ENCODE measurements at regions not wholly inside any gene's neighbourhood (a gene's known extent, or its start where the extent isn't known, plus 50 kb on each side); places are given as distances from the start of the nearest gene placed in this dataset.

GRCh38 chr1:80450711-80451110 lies 1350.0 kb upstream of the ADGRL2 start:
- intact Hi-C loops (cut with micrococcal nuclease; ENCODE audit: unreplicated experiment) = no loop called here
- Mint-ChIP-seq H3K27me3 (ENCODE audit: unreplicated experiment) (no peaks in the 10 kb centered on the region), H3K4me1 (ENCODE audit: low read depth, unreplicated experiment) (peaks cover 1% of the 10 kb centered on the region), H3K9me3 (ENCODE audit: low read depth, unreplicated experiment) (peaks cover 4% of the 10 kb centered on the region), H3K4me3 (ENCODE audit: low read depth, unreplicated experiment) (no peak overlapping the region), H3K27ac (ENCODE audit: unreplicated experiment) (no peak overlapping the region), H3K36me3 (ENCODE audit: insufficient read depth, unreplicated experiment) (no peaks in the 10 kb centered on the region)
- TF ChIP-seq CTCF (IDR thresholded peaks at IDR 0.05; ENCODE audit: unreplicated experiment) = no peak
- DNase-seq = no peak
- BruUV-seq (replicated peaks) = no TSS peak
- CTCF ChIA-PET = no interaction called here

GRCh38 chr1:80448081-80448480 lies 1352.7 kb upstream of the ADGRL2 start:
- CTCF ChIA-PET = no interaction called here

GRCh38 chr1:80447526-80447925 lies 1353.2 kb upstream of the ADGRL2 start:
- H3K27me3 Mint-ChIP-seq (ENCODE audit: unreplicated experiment) = no peaks in the 10 kb centered on the region
- no TSS peak for BruUV-seq (replicated peaks)

More at GRCh38 chr1:80448081-80448480, 1352.7 kb upstream of the ADGRL2 start:
- Mint-ChIP-seq H3K27me3 (ENCODE audit: unreplicated experiment) (no peaks in the 10 kb centered on the region), H3K9me3 (ENCODE audit: low read depth, unreplicated experiment) (peaks cover 4% of the 10 kb centered on the region), H3K4me3 (ENCODE audit: low read depth, unreplicated experiment) (no peak overlapping the region), H3K4me1 (ENCODE audit: low read depth, unreplicated experiment) (peaks cover 16% of the 10 kb centered on the region), H3K27ac (ENCODE audit: unreplicated experiment) (no peak overlapping the region), H3K36me3 (ENCODE audit: insufficient read depth, unreplicated experiment) (no peaks in the 10 kb centered on the region)
- BruUV-seq (replicated peaks) = no TSS peak
- intact Hi-C loops (cut with micrococcal nuclease; ENCODE audit: unreplicated experiment) = no loop called here
- no peak for DNase-seq
- TF ChIP-seq CTCF (IDR thresholded peaks at IDR 0.05; ENCODE audit: unreplicated experiment) = no peak

DNA sequence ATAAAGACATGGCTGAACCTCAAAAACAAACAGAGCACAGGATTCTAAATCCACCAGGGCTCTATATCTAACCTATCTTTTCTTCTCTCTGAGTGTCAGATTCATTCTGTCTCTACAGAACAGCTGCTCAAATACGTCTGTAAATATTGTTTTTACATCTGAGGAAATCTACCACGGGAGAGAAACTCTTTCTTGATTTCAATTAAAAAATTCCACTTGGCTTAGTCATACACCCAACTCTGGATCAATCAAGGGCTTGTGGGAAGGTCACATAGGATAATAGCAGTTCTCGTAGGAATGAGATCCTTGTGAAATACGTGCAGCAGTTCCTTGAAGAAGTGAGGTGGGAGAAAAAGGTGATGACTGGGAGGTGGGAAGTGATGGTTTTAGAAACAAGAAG lies 1355.7 kb upstream of the ADGRL2 start:
- Mint-ChIP-seq H3K4me3 (ENCODE audit: low read depth, unreplicated experiment) (no peak overlapping the region), H3K27ac (ENCODE audit: unreplicated experiment) (no peak overlapping the region), H3K4me1 (ENCODE audit: low read depth, unreplicated experiment) (peaks cover 16% of the 10 kb centered on the region), H3K36me3 (ENCODE audit: insufficient read depth, unreplicated experiment) (no peaks in the 10 kb centered on the region), H3K9me3 (ENCODE audit: low read depth, unreplicated experiment) (no peaks in the 10 kb centered on the region), H3K27me3 (ENCODE audit: unreplicated experiment) (no peaks in the 10 kb centered on the region)
- intact Hi-C loops (cut with micrococcal nuclease; ENCODE audit: unreplicated experiment) = no loop called here
- no TSS peak for BruUV-seq (replicated peaks)
- CTCF ChIA-PET = no interaction called here
- no peak for DNase-seq
- no peak for TF ChIP-seq CTCF (IDR thresholded peaks at IDR 0.05; ENCODE audit: unreplicated experiment)

More at GRCh38 chr1:80447526-80447925, 1353.2 kb upstream of the ADGRL2 start:
- Mint-ChIP-seq H3K9me3 (ENCODE audit: low read depth, unreplicated experiment) (peaks cover 4% of the 10 kb centered on the region), H3K4me1 (ENCODE audit: low read depth, unreplicated experiment) (peaks cover 16% of the 10 kb centered on the region), H3K27ac (ENCODE audit: unreplicated experiment) (no peak overlapping the region), H3K36me3 (ENCODE audit: insufficient read depth, unreplicated experiment) (no peaks in the 10 kb centered on the region), H3K4me3 (ENCODE audit: low read depth, unreplicated experiment) (no peak overlapping the region)
- intact Hi-C loops (cut with micrococcal nuclease; ENCODE audit: unreplicated experiment) = no loop called here
- no peak for TF ChIP-seq CTCF (IDR thresholded peaks at IDR 0.05; ENCODE audit: unreplicated experiment)
- no peak for DNase-seq
- CTCF ChIA-PET = no interaction called here
